SU-DHL-6 (cell line): ENCODE measurements at regions not wholly inside any gene's neighbourhood (a gene's known extent, or its start where the extent isn't known, plus 50 kb on each side); places are given as distances from the start of the nearest gene placed in this dataset.

ENCODE experiments used
- H2AFZ ChIP-seq: fragments of 200-600 bp; sonication (generic); 2 replicates; pipeline ENCODE4 v1.6.1; 2014; ENCODE audit warnings: low read depth, mild to moderate bottlenecking, moderate library complexity, mixed read lengths, antibody characterized with exemption, low read length; ENCODE audit not compliant: severe bottlenecking
- H3F3A ChIP-seq: fragments of 200-600 bp; shearing (Covaris generic); 2 replicates; pipeline ENCODE4 v1.6.0; 2016; ENCODE audit warnings: antibody characterized with exemption, mild to moderate bottlenecking; ENCODE audit not compliant: insufficient read depth
- H3K27ac ChIP-seq: fragments of 200-600 bp; sonication (generic); 2 replicates; pipeline ENCODE4 v1.5.1; 2016; ENCODE audit warnings: low read depth, mild to moderate bottlenecking, low read length, moderate library complexity, mixed read lengths
- H3K27me3 ChIP-seq: fragments of 200-600 bp; sonication (generic), shearing (Covaris generic); 2 replicates; pipeline ENCODE4 v1.6.0; 2014; ENCODE audit warnings: mild to moderate bottlenecking, low read length
- H3K36me3 ChIP-seq: fragments of 200-600 bp; sonication (generic); 2 replicates; pipeline ENCODE4 v1.6.1; 2014; ENCODE audit warnings: mild to moderate bottlenecking, low read length, mixed read lengths
- H3K4me2 ChIP-seq: fragments of 300-600, 200-600 bp; shearing (Covaris generic), sonication (generic); 2 replicates; pipeline ENCODE4 v1.6.0; 2014; ENCODE audit warnings: low read length, low read depth, mild to moderate bottlenecking; ENCODE audit not compliant: poor library complexity, severe bottlenecking
- H3K4me3 ChIP-seq: fragments of 200-600 bp; sonication (generic); 2 replicates; pipeline ENCODE4 v1.5.1; 2014; ENCODE audit warnings: antibody characterized with exemption, low read length, mild to moderate bottlenecking, mixed read lengths; ENCODE audit not compliant: insufficient read depth, poor library complexity, severe bottlenecking
- H3K79me2 ChIP-seq: fragments of 200-600 bp; sonication (generic); 2 replicates; pipeline ENCODE4 v1.6.1; 2014; ENCODE audit warnings: mild to moderate bottlenecking, low read length, moderate library complexity; ENCODE audit not compliant: insufficient read depth
- H3K9ac ChIP-seq: fragments of 200-600 bp; sonication (generic); 2 replicates; pipeline ENCODE4 v1.7.0; 2014; ENCODE audit warnings: mild to moderate bottlenecking, low read length
- H3K9me2 ChIP-seq: fragments of 200-600 bp; sonication (generic); replicated peaks from 2 replicates; pipeline ENCODE4 v1.6.1; 2014; ENCODE audit warnings: low read length; ENCODE audit not compliant: insufficient read depth
- H3K9me3 ChIP-seq: fragments of 200-600 bp; sonication (generic); 2 replicates; pipeline ENCODE4 v1.6.1; 2014; ENCODE audit warnings: low read length, mixed read lengths; ENCODE audit not compliant: insufficient read depth
- H4K20me1 ChIP-seq: fragments of 200-600 bp; sonication (generic); 2 replicates; pipeline ENCODE4 v1.6.1; 2014; ENCODE audit warnings: low read depth, mild to moderate bottlenecking, antibody characterized with exemption, low read length, moderate library complexity, mixed read lengths
- EZH2phosphoT487 ChIP-seq: fragments of 200-600 bp; sonication (generic), shearing (Covaris generic); conservative IDR thresholded peaks from 2 replicates; pipeline ENCODE4 v1.6.1; 2018; ENCODE audit warnings: mild to moderate bottlenecking, antibody characterized with exemption, low read length, moderate library complexity, mixed read lengths
- TF ChIP-seq, protein P1 (sequence below): fragments of 200-600 bp; sonication (generic); IDR thresholded peaks from one replicate; pipeline ENCODE4 v1.5.1; 2017; ENCODE audit warnings: antibody characterized with exemption, mild to moderate bottlenecking, low read length, moderate library complexity; ENCODE audit not compliant: insufficient read depth, poor library complexity, severe bottlenecking

- Histone ChIP-seq H3F3A (no peaks in the 10 kb centered on the region), H2AFZ (no peak overlapping the region), H4K20me1 (no peaks in the 10 kb centered on the region), H3K4me3 (no peak overlapping the region), H3K27me3 (no peaks in the 10 kb centered on the region), H3K9ac (no peak overlapping the region), H3K4me2 (no peak overlapping the region), H3K27ac (no peak overlapping the region), H3K79me2 (no peaks in the 10 kb centered on the region), H3K9me3 (no peaks in the 10 kb centered on the region), H3K9me2 (no peaks in the 10 kb centered on the region), H3K36me3 (no peaks in the 10 kb centered on the region)
- TF ChIP-seq EZH2phosphoT487, result no peak
- TF ChIP-seq, protein P1, sequence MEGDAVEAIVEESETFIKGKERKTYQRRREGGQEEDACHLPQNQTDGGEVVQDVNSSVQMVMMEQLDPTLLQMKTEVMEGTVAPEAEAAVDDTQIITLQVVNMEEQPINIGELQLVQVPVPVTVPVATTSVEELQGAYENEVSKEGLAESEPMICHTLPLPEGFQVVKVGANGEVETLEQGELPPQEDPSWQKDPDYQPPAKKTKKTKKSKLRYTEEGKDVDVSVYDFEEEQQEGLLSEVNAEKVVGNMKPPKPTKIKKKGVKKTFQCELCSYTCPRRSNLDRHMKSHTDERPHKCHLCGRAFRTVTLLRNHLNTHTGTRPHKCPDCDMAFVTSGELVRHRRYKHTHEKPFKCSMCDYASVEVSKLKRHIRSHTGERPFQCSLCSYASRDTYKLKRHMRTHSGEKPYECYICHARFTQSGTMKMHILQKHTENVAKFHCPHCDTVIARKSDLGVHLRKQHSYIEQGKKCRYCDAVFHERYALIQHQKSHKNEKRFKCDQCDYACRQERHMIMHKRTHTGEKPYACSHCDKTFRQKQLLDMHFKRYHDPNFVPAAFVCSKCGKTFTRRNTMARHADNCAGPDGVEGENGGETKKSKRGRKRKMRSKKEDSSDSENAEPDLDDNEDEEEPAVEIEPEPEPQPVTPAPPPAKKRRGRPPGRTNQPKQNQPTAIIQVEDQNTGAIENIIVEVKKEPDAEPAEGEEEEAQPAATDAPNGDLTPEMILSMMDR, result no peak
These were observed 281.2 kb downstream of the QDPR start for GRCh38 chr4:17230727-17231126.

DNA sequence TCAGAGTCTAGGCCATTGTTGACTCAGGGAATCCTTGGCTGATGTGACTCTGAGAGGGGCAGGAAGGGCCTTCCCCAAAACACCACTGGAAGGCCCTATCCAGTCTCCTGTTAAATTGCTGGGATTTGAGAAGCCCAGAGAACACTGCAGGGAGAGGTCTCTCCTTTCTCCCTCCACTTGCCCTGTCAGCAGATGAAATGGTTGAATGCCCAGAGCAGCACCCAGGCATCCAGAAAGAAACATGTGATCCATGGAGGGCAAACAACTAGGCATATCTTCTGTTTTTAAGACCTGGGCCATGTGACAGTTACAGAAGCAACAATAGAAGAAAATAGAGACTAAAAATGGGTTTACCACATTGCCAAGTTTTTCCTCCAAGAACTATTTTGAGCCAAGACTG lies 291.1 kb downstream of the QDPR start:
- H3K79me2 ChIP-seq, result no peaks in the 10 kb centered on the region
- no peak for TF ChIP-seq EZH2phosphoT487
- TF ChIP-seq, protein P1, result no peak

DNA sequence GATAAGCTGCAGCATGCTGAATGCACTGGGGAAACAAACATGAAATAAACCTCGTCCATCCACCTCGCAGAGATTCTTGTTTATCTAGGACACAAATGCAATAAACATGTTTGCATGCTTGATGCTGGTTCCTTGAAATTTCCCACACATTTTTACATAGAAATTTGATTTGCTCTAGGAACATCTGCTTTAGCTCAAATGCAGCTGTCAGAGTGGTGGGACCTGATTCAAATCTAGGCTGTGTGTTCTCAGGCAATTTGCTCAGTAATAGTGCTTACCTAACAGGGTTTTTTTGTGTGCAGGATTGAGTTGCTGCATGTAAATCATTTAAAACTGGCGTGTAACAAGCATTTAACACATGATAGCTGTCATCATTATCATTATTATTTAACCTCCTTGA lies 293.1 kb downstream of the QDPR start:
- H3K27me3 ChIP-seq, result no peaks in the 10 kb centered on the region
- no peaks in the 10 kb centered on the region for H3F3A ChIP-seq
- H2AFZ ChIP-seq, result no peak overlapping the region

More for the DNA sequence above, 291.1 kb downstream of the QDPR start:
- Histone ChIP-seq H3K27me3 (no peaks in the 10 kb centered on the region), H3K9ac (no peak overlapping the region), H3K4me3 (no peak overlapping the region), H3K27ac (no peak overlapping the region), H2AFZ (no peak overlapping the region), H4K20me1 (no peaks in the 10 kb centered on the region), H3K36me3 (no peaks in the 10 kb centered on the region), H3K9me2 (no peaks in the 10 kb centered on the region), H3K4me2 (no peak overlapping the region), H3F3A (no peaks in the 10 kb centered on the region), H3K9me3 (no peaks in the 10 kb centered on the region)

More for the DNA sequence above, 293.1 kb downstream of the QDPR start:
- H3K27ac ChIP-seq, result no peak overlapping the region
- H3K79me2 ChIP-seq, result no peaks in the 10 kb centered on the region
- H3K9ac ChIP-seq, result no peak overlapping the region
- no peak overlapping the region for H3K4me3 ChIP-seq
- no peaks in the 10 kb centered on the region for H3K36me3 ChIP-seq
- no peaks in the 10 kb centered on the region for H3K9me2 ChIP-seq
- no peaks in the 10 kb centered on the region for H3K9me3 ChIP-seq
- H3K4me2 ChIP-seq, result no peak overlapping the region
- no peaks in the 10 kb centered on the region for H4K20me1 ChIP-seq
- TF ChIP-seq, protein P1, result no peak
- TF ChIP-seq EZH2phosphoT487, result no peak
